GM21717 (cell line): ENCODE measurements at regions not wholly inside any gene's neighbourhood (a gene's known extent, or its start where the extent isn't known, plus 50 kb on each side); places are given as distances from the start of the nearest gene placed in this dataset.

Experiments
- ATAC-seq: cut with Tn5 transposase; IDR thresholded peaks from one replicate; pipeline ENCODE4 v1.9.1; 2021; ENCODE audit warnings: mild to moderate bottlenecking, moderate library complexity; ENCODE audit not compliant: unreplicated experiment

DNA sequence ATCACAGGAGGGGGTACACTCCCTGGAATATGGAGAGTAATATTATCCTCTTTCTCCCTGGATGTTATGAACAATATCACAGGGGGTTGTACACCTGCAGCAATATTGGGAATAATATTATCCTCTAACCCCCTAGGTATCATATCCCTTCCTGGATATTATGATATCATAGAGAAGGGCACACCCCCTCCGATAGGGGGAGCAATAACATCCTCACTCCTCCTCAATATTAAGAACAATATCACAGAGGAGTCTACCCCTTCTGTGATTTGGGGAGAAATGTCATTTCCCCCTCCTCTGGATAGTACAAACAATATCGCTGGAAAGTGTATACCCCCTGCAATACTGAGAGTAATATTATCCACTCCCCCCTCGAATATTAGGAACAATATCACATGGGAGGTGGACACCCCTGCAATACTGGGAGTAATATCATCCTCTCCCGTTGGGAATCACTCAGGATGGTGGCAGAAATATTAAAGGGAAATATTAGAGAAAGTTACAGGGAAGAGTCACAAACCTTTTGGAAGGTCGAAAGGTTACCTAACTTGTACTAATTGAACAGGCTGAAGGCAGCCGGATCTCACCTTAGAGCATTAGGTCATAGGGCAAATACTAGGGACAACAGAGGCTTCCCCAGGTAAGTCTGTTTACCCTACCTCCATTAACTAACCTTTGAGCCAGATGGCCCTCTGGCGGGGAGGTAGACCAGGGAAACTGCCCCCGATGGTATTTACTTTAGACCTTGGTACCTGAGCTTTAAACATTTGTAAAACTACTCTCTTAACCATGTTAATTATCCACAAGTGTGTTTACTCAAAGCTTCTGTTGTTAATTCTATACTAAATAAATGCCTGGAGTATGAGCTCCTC, 57.5 kb upstream of the FREM1 start:
- ATAC-seq, result no peak

DNA sequence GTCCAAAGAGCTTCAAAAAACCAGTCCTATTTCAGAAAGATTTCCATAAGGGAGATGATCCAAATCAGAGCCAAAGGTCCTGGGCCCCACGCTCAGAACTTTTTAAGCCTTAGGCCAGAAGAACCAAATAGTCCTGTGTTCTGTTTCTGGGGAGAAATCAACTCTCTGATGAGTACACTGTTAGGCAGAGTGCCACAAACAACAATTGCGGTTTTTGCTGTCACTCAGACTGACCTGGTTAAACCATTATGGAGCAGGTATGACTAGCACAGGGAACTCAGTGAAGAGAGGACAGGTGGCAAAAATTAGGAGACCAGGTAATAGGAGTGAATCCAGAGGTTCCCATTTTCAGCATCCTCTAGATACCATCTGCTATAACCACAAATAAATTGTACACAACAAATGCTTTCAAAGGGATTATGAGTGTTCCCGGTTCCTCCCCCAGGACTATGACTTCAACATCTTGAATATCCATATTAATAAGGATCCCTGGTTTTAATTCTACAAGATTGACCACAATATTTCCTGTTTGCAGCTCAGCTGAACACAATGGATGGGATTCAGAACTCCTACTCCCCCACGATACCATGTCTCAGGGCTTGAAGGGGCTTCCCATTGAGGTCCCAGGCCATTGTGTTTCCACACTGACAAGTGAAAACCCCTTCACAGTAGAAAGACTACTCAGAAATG, 52.1 kb upstream of the FREM1 start:
- ATAC-seq, result no peak

DNA sequence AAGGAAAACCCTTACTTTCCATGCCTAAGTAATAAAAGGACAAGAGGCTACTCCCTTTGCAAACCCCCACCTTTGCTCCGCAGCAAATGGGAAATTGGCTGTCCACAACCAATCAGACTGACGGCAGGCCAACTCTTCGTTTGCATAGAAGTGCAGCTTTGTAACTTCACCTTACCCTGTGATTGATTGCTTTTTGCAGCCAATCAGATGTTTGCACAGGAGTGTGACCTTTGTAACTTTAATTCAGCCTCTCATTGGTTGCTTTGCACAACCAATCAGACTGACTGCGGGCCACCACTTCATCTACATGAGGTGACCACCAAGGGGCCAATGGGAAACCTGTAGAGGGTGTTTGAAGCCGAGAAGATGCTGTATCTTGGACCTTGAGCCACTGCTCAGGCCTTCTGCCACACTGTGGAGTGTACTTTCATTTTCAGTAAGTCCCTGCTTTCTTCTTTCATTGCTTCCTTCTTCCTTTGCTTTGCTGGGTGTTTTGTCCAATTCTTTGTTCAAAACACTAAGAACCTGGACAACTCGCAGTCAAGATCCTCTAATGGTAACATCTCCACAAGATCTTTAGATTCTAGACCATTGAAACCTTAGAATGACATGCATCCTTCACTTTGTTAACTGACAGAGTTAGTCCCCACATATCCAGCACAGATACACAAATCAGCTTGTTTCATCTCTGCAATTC, 51.3 kb upstream of the FREM1 start:
- no peak for ATAC-seq

DNA sequence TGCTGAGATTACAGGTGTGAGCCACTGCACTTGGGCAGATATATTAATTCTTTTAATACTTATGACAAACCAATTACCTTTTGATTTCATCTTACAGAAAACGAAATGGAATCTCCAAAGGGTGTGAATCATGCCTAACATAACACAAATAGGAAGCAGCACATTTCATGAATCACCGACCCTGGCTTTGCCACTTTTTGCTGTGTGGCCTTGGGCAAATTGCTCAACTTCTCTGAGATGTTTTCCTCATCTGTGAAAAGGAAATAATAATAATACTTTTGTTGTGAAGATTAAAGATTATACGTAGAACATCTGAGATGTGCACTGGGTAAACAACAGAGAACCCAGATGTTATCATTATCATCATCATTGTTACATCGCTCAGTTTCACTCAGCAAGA, 50.7 kb upstream of the FREM1 start:
- ATAC-seq, result no peak
